Large intestine (tissue), 3 donors: ENCODE measurements at regions not wholly inside any gene's neighbourhood (a gene's known extent, or its start where the extent isn't known, plus 50 kb on each side); places are given as distances from the start of the nearest gene placed in this dataset.
"Not testable (repeated sequence)": the region's sequence is repeated elsewhere in the genome, so short reads cannot be mapped to it uniquely, and the experiment has no call there.

Experiments used
- DNase-seq, 2 donors: peaks; one replicate each; pipeline versions ENCODE4 v3.0.0 to v3.0.0-alpha.2; 2013
- H3K27ac ChIP-seq: one replicate; pipeline ENCODE4 v1.5.1; 2013; ENCODE audit warnings: low read length
- H3K27me3 ChIP-seq: 2 replicates; pipeline ENCODE4 v1.6.1; 2013; ENCODE audit warnings: low read length; ENCODE audit not compliant: control insufficient read depth, insufficient read depth
- H3K36me3 ChIP-seq: 2 replicates; pipeline ENCODE4 v1.6.1; 2013; ENCODE audit warnings: low read length; ENCODE audit not compliant: control insufficient read depth, insufficient read depth
- H3K4me1 ChIP-seq: one replicate; pipeline ENCODE4 v1.6.1; 2013; ENCODE audit warnings: low read length; ENCODE audit not compliant: control insufficient read depth, insufficient read depth
- H3K4me3 ChIP-seq: one replicate; pipeline ENCODE4 v1.5.1; 2013; ENCODE audit warnings: low read length
- H3K9me3 ChIP-seq: one replicate; pipeline ENCODE4 v1.6.1; 2013; ENCODE audit warnings: mild to moderate bottlenecking, low read depth, low read length, moderate library complexity; ENCODE audit not compliant: control insufficient read depth
- WGBS: methylation state at CpG from one replicate; pipeline ENCODE4 v1.1.5; 2013; ENCODE audit warnings: low lambda C conversion rate; ENCODE audit not compliant: insufficient coverage; 5-methylcytosine and 5-hydroxymethylcytosine counted together

GRCh38 chr5:100066020-100066419 is 469.2 kb upstream of the FAM174A start:
- DNase-seq, H3K4me3 ChIP-seq, H3K36me3 ChIP-seq, H3K27ac ChIP-seq, H3K27me3 ChIP-seq, H3K9me3 ChIP-seq, H3K4me1 ChIP-seq: not testable (repeated sequence)
- no CpG with 5 or more reads among the region's 17 CpGs for WGBS

- WGBS, result 86% methylated on average over 1 of the region's 2 CpGs
Measured at GRCh38 chr5:100043475-100043874, 491.7 kb upstream of the FAM174A start.

GRCh38 chr5:100026606-100027005 is 508.6 kb upstream of the FAM174A start:
- Histone ChIP-seq H3K36me3 (no peaks in the 10 kb centered on the region), H3K27ac (no peak overlapping the region), H3K4me1 (no peaks in the 10 kb centered on the region), H3K27me3 (no peaks in the 10 kb centered on the region), H3K4me3 (no peak overlapping the region), H3K9me3 (no peaks in the 10 kb centered on the region)
- DNase-seq, result no peak
- WGBS, result 100% methylated on average over 1 of the region's 2 CpGs

More at GRCh38 chr5:100043475-100043874, 491.7 kb upstream of the FAM174A start:
- Histone ChIP-seq H3K9me3 (no peaks in the 10 kb centered on the region), H3K4me3 (no peak overlapping the region), H3K4me1 (no peaks in the 10 kb centered on the region), H3K27ac (no peak overlapping the region), H3K36me3 (no peaks in the 10 kb centered on the region), H3K27me3 (no peaks in the 10 kb centered on the region)
- DNase-seq, result no peak

DNA sequence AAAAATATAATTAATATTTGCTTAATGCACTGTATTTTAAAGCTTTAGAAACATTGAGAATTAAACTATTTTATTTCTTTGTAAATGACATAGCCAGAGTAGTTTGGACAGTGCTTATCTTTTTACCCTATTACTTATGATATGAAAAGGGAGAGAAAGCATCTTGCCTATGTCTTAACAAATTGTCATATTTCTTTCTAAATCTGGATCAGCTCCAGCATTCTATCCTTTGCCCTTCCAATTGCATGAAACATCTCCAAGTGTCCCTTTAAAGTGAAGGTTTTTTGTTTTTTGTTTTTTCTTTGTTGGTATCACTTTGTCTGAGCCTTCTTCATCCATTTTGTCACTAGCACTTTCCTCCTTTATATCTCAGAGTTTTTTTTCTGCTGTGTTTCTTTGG is 511.6 kb upstream of the FAM174A start:
- H3K4me1 ChIP-seq, result no peaks in the 10 kb centered on the region
- no peak overlapping the region for H3K4me3 ChIP-seq
- H3K27ac ChIP-seq, result no peak overlapping the region
- H3K9me3 ChIP-seq, result no peaks in the 10 kb centered on the region
- no peak for DNase-seq
- no peaks in the 10 kb centered on the region for H3K36me3 ChIP-seq
- H3K27me3 ChIP-seq, result no peaks in the 10 kb centered on the region

- 92% methylated on average over 4 of the region's 6 CpGs for WGBS
- H3K4me3 ChIP-seq, result no peak overlapping the region
- DNase-seq, result no peak
- H3K36me3 ChIP-seq, result no peaks in the 10 kb centered on the region
- no peaks in the 10 kb centered on the region for H3K27me3 ChIP-seq
- no peaks in the 10 kb centered on the region for H3K4me1 ChIP-seq
- H3K9me3 ChIP-seq, result no peaks in the 10 kb centered on the region
- H3K27ac ChIP-seq, result no peak overlapping the region
Measured at GRCh38 chr5:100017520-100018262, 517.5 kb upstream of the FAM174A start.

DNA sequence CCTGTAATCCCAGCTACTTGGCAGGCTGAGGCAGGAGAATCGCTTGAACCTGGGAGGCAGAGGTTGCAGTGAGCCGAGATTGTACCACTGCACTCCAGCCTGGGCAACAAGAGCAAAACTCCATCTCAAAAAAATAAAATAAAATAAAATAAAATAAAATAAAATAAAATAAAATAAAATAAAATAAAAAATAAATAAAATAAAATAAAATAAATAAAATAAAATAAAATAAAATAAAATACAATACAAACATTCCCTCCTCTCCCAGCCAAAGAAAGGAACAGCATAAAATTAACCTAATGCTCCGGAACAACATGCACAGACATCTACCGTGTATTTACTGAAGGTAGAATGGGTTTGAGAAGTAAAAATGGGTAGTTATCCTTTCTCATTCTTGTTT is 521.9 kb upstream of the FAM174A start:
- not testable (repeated sequence) for H3K36me3 ChIP-seq, H3K9me3 ChIP-seq, H3K27me3 ChIP-seq, H3K4me3 ChIP-seq, H3K27ac ChIP-seq, H3K4me1 ChIP-seq, DNase-seq
- 100% methylated on average over 2 of the region's 4 CpGs for WGBS

DNA sequence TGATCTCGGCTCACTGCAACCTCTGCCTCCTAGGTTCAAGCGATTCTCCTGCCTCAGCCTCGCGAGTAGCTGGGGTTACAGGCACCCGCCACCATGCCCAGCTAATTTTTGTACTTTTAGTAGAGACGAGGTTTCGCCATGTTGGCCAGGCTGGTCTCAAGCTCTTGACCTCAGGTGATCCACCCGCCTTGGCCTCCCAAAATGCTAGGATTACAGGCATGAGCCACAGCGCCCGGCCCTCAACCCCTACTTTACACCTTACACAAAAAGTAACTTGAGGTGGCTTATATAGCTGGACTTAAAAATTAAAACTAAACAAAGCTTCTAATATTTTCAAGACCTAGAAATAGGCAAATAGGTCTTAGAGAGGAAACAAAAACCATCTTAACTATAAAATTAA is 524.0 kb upstream of the FAM174A start:
- not testable (repeated sequence) for H3K4me3 ChIP-seq
- no CpG with 5 or more reads among the region's 10 CpGs for WGBS

DNA sequence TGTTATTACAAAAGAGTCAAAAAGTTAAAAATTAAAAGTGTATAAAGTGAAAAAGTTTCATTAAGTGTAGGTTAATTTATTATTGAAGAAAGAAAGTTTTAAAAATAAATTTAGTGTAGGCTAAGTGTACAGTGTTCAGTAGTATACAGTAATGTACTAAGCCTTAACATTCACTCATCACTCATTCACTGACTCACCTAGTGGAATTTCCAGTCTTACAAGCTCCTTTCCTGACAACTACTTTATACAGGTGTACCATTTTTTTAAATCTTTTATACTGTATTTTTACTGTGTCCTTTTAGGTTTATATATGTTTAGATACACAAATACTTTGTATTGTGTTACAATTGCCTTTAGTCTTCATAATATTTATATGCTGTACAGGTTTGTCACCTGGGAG is 530.2 kb upstream of the FAM174A start:
- no peaks in the 10 kb centered on the region for H3K36me3 ChIP-seq
- no peak overlapping the region for H3K27ac ChIP-seq
- H3K27me3 ChIP-seq, result no peaks in the 10 kb centered on the region
- H3K4me3 ChIP-seq, result no peak overlapping the region
- H3K4me1 ChIP-seq, result no peaks in the 10 kb centered on the region
- no peaks in the 10 kb centered on the region for H3K9me3 ChIP-seq
- no peak for DNase-seq

More for the DNA sequence above, 524.0 kb upstream of the FAM174A start:
- H3K27ac ChIP-seq, DNase-seq, H3K36me3 ChIP-seq, H3K27me3 ChIP-seq, H3K4me1 ChIP-seq, H3K9me3 ChIP-seq: not testable (repeated sequence)

GRCh38 chr5:99998319-99998718 is 536.9 kb upstream of the FAM174A start:
- Histone ChIP-seq H3K9me3 (no peaks in the 10 kb centered on the region), H3K4me3 (no peak overlapping the region), H3K27me3 (no peaks in the 10 kb centered on the region), H3K36me3 (no peaks in the 10 kb centered on the region), H3K27ac (no peak overlapping the region), H3K4me1 (no peaks in the 10 kb centered on the region)
- WGBS, result no CpG with 5 or more reads among the region's 2 CpGs
- no peak for DNase-seq

GRCh38 chr5:99995407-99995806 is 539.8 kb upstream of the FAM174A start:
- no peaks in the 10 kb centered on the region for H3K9me3 ChIP-seq
- no peak overlapping the region for H3K4me3 ChIP-seq
- no peaks in the 10 kb centered on the region for H3K36me3 ChIP-seq
- no peaks in the 10 kb centered on the region for H3K4me1 ChIP-seq
- no peak for DNase-seq
- 100% methylated on average over 1 of the region's 2 CpGs for WGBS
- no peak overlapping the region for H3K27ac ChIP-seq
- H3K27me3 ChIP-seq, result no peaks in the 10 kb centered on the region

GRCh38 chr5:99973779-99974178 is 561.4 kb upstream of the FAM174A start:
- Histone ChIP-seq H3K27me3 (no peaks in the 10 kb centered on the region), H3K27ac (no peak overlapping the region), H3K36me3 (no peaks in the 10 kb centered on the region), H3K4me3 (no peak overlapping the region), H3K4me1 (no peaks in the 10 kb centered on the region), H3K9me3 (no peaks in the 10 kb centered on the region)
- no peak for DNase-seq
- no CpG with 5 or more reads among the region's 4 CpGs for WGBS
